Ovary (tissue), 7 donors: ENCODE measurements at regions not wholly inside any gene's neighbourhood (a gene's known extent, or its start where the extent isn't known, plus 50 kb on each side); places are given as distances from the start of the nearest gene placed in this dataset.
"Not testable (repeated sequence)": the region's sequence is repeated elsewhere in the genome, so short reads cannot be mapped to it uniquely, and the experiment has no call there.

Experiments used
- DNase-seq, 5 donors: peaks; one replicate each; pipeline ENCODE4 v3.0.0-alpha.2; 2019 to 2020
- H3K27ac ChIP-seq, 2 donors: fragments of 200-600 bp; one replicate each; pipeline versions ENCODE4 v1.5.1 to v1.8.0; 2019 to 2022
- H3K27me3 ChIP-seq: fragments of 200-600 bp; one replicate; pipeline ENCODE4 v1.8.0; 2022
- H3K36me3 ChIP-seq: fragments of 200-600 bp; sonication (generic); one replicate; pipeline ENCODE4 v1.5.1; 2019
- H3K4me1 ChIP-seq: one replicate; pipeline ENCODE4 v1.8.1; 2013; ENCODE audit warnings: mild to moderate bottlenecking, moderate library complexity; ENCODE audit not compliant: insufficient read depth
- H3K4me3 ChIP-seq: fragments of 200-600 bp; sonication (generic); one replicate; pipeline ENCODE4 v1.5.1; 2017
- H3K9me3 ChIP-seq, 2 donors: fragments of 200-600 bp in 1 of 2; sonication (generic) in 1 of 2; one replicate each; pipeline versions ENCODE4 v1.5.1 to v1.8.1; 2013 to 2019; ENCODE audit warnings: mild to moderate bottlenecking in 1 of 2, moderate library complexity in 1 of 2
- CTCF ChIP-seq, 3 donors: fragments of 450-650 bp in 2 of 3; fragments of 200-600 bp in 1 of 3; IDR thresholded peaks; one replicate each; pipeline versions ENCODE4 v1.5.1 to v1.8.0; 2016 to 2022; ENCODE audit warnings: antibody characterized with exemption in 3 of 3, mild to moderate bottlenecking in 1 of 3
- EP300 ChIP-seq: sonication (generic); formaldehyde crosslinking; IDR thresholded peaks from one replicate; pipeline ENCODE4 v1.6.1; 2017; ENCODE audit warnings: antibody characterized with exemption
- POLR2A ChIP-seq: fragments of 450-650 bp; IDR thresholded peaks from one replicate; pipeline ENCODE4 v1.6.1; 2017; ENCODE audit warnings: antibody characterized with exemption, mild to moderate bottlenecking, moderate library complexity
- WGBS, 3 donors: extraction: QIAGEN DNeasy Blood & Tissue Kit in 1 of 3; methylation state at CpG; one replicate each; pipeline versions ENCODE4 v1.1.5 to v1.1.7; 2013 to 2017; 5-methylcytosine and 5-hydroxymethylcytosine counted together
- intact Hi-C, 4 donors: fragments of 100-400 bp; cut with DNase I; formaldehyde crosslinking; loops; one replicate each; pipeline versions ENCODE4 v1.11.0 to v1.15.1; 2022 to 2023
- donor health status: DM: no; HTN: no; CAD: no; lungs with moderate emphysema.
- donor health status: DM: no; HTN: no; CAD: no.
- donor health status: Bipolar disorder and iron deficiency.
- donor health status: DM: no; HTN: no; CAD: no.
- donor health status: DM: yes; HTN: yes; CAD: no.

GRCh38 chr2:150674283-150674682 is 186.8 kb upstream of the RND3 start:
- TF ChIP-seq CTCF (IDR thresholded peaks at IDR 0.05) (no peak), POLR2A (no peak), EP300 (no peak)
- Histone ChIP-seq H3K9me3 (no peaks in the 10 kb centered on the region), H3K36me3 (no peaks in the 10 kb centered on the region), H3K4me1 (no peaks in the 10 kb centered on the region), H3K4me3 (no peak overlapping the region), H3K27me3 (no peaks in the 10 kb centered on the region), H3K27ac (no peak overlapping the region)
- no peak for DNase-seq
- intact Hi-C loops = no loop called here
- WGBS, 3 donors = 65 to 95% (median 84%) methylated on average over 3 of the region's 3 CpGs

- Histone ChIP-seq H3K4me1 (no peaks in the 10 kb centered on the region), H3K36me3 (no peaks in the 10 kb centered on the region), H3K9me3 (no peaks in the 10 kb centered on the region), H3K27ac (no peak overlapping the region), H3K4me3 (no peak overlapping the region), H3K27me3 (no peaks in the 10 kb centered on the region)
- 95 to 97% (median 97%) methylated on average over 2 of the region's 2 CpGs for WGBS, 3 donors
- TF ChIP-seq POLR2A (no peak), CTCF (IDR thresholded peaks at IDR 0.05) (no peak), EP300 (no peak)
- intact Hi-C loops = no loop called here
- no peak for DNase-seq
Observed at GRCh38 chr2:150672311-150672710, 184.8 kb upstream of the RND3 start.

- no peak for DNase-seq
- H3K27ac ChIP-seq = no peak overlapping the region
- H3K4me1 ChIP-seq = no peaks in the 10 kb centered on the region
- H3K27me3 ChIP-seq = no peaks in the 10 kb centered on the region
- TF ChIP-seq EP300 = no peak
- TF ChIP-seq CTCF (IDR thresholded peaks at IDR 0.05) = no peak
- no peak for TF ChIP-seq POLR2A
- H3K9me3 ChIP-seq = no peaks in the 10 kb centered on the region
- no peak overlapping the region for H3K4me3 ChIP-seq
- H3K36me3 ChIP-seq = no peaks in the 10 kb centered on the region
- 95 to 98% (median 95%) methylated on average over 3 of the region's 3 CpGs for WGBS, 3 donors
- intact Hi-C loops = no loop called here
Observed at GRCh38 chr2:150669492-150669891, 182.0 kb upstream of the RND3 start.

- H3K36me3 ChIP-seq, intact Hi-C loops, H3K27me3 ChIP-seq, H3K4me3 ChIP-seq, H3K4me1 ChIP-seq, H3K27ac ChIP-seq, DNase-seq, H3K9me3 ChIP-seq: not testable (repeated sequence)
Observed at GRCh38 chr2:150667039-150667438, 179.6 kb upstream of the RND3 start.

- Histone ChIP-seq H3K36me3 (no peaks in the 10 kb centered on the region), H3K27me3 (no peaks in the 10 kb centered on the region), H3K9me3 (no peaks in the 10 kb centered on the region), H3K27ac (no peak overlapping the region), H3K4me3 (no peak overlapping the region), H3K4me1 (no peaks in the 10 kb centered on the region)
- no peak for DNase-seq
- TF ChIP-seq CTCF (IDR thresholded peaks at IDR 0.05) (no peak), POLR2A (no peak), EP300 (no peak)
- WGBS, 3 donors = 41 to 57% (median 41%) methylated on average over 1 of the region's 1 CpG
- intact Hi-C loops = no loop called here
Observed at GRCh38 chr2:150663143-150663542, 175.7 kb upstream of the RND3 start.
